Right lobe of liver (tissue), 4 donors: ENCODE measurements at regions not wholly inside any gene's neighbourhood (a gene's known extent, or its start where the extent isn't known, plus 50 kb on each side); places are given as distances from the start of the nearest gene placed in this dataset.

Experiments used
- CTCF ChIP-seq, 4 donors: fragments of 200-600 bp in 3 of 4; fragments of 450-650 bp in 1 of 4; IDR thresholded peaks; one replicate each; pipeline versions ENCODE4 v1.5.1 to v1.8.0; 2016 to 2022; ENCODE audit warnings: antibody characterized with exemption in 4 of 4, mild to moderate bottlenecking in 2 of 4
- POLR2A ChIP-seq: fragments of 450-650 bp; IDR thresholded peaks from one replicate; pipeline ENCODE4 v1.6.1; 2017; ENCODE audit warnings: antibody characterized with exemption, mild to moderate bottlenecking
- donor health status: DM: no; HTN: no; CAD: no.
- donor health status: DM: no; HTN: no; CAD: no.
- donor health status: DM: no; HTN: yes; CAD: no.

- TF ChIP-seq CTCF (IDR thresholded peaks at IDR 0.05) (no peak), POLR2A (no peak)
Observed at GRCh38 chr11:97833412-97833811, 1187.3 kb upstream of the CNTN5 start.
